HEK293T (cell line): ENCODE measurements at regions not wholly inside any gene's neighbourhood (a gene's known extent, or its start where the extent isn't known, plus 50 kb on each side); places are given as distances from the start of the nearest gene placed in this dataset.

Experiments used
- BHLHE40 ChIP-seq: fragments of 450-650 bp; IDR thresholded peaks from 2 replicates; pipeline ENCODE4 v1.6.1; 2016; ENCODE audit warnings: mild to moderate bottlenecking, moderate library complexity, borderline replicate concordance
- CTBP1 ChIP-seq: fragments of 450-650 bp; IDR thresholded peaks from 2 replicates; pipeline ENCODE4 v1.6.1; 2016; ENCODE audit warnings: borderline replicate concordance
- ELF4 ChIP-seq: fragments of 450-650 bp; IDR thresholded peaks from 2 replicates; pipeline ENCODE4 v1.6.1; 2017; ENCODE audit warnings: antibody characterized with exemption
- FOXA1 ChIP-seq: fragments of 450-650 bp; IDR thresholded peaks from 2 replicates; pipeline ENCODE4 v1.6.1; 2016; ENCODE audit warnings: mild to moderate bottlenecking
- FOXM1 ChIP-seq: fragments of 450-650 bp; IDR thresholded peaks from 2 replicates; pipeline ENCODE4 v1.6.1; 2017; ENCODE audit warnings: mild to moderate bottlenecking, borderline replicate concordance
- L3MBTL2 ChIP-seq: fragments of 450-650 bp; conservative IDR thresholded peaks from 2 replicates; pipeline ENCODE4 v1.6.1; 2016; ENCODE audit warnings: mild to moderate bottlenecking
- LEF1 ChIP-seq: fragments of 450-650 bp; IDR thresholded peaks from 2 replicates; pipeline ENCODE4 v1.6.1; 2017; ENCODE audit warnings: mild to moderate bottlenecking, borderline replicate concordance
- NFRKB ChIP-seq: fragments of 450-650 bp; IDR thresholded peaks from 2 replicates; pipeline ENCODE4 v1.6.1; 2016; ENCODE audit warnings: mild to moderate bottlenecking, moderate library complexity
- PKNOX1 ChIP-seq: fragments of 450-650 bp; IDR thresholded peaks from 2 replicates; pipeline ENCODE4 v1.6.1; 2016
- SP1 ChIP-seq: fragments of 450-650 bp; IDR thresholded peaks from 2 replicates; pipeline ENCODE4 v1.6.1; 2017
- SUZ12 ChIP-seq: fragments of 450-650 bp; IDR thresholded peaks from 2 replicates; pipeline ENCODE4 v1.6.1; 2016; ENCODE audit warnings: mild to moderate bottlenecking
- TARDBP ChIP-seq: fragments of 450-650 bp; IDR thresholded peaks from 2 replicates; pipeline ENCODE4 v1.6.1; 2016
- ZNF384 ChIP-seq: fragments of 450-650 bp; IDR thresholded peaks from 2 replicates; pipeline ENCODE4 v1.6.1; 2016

DNA sequence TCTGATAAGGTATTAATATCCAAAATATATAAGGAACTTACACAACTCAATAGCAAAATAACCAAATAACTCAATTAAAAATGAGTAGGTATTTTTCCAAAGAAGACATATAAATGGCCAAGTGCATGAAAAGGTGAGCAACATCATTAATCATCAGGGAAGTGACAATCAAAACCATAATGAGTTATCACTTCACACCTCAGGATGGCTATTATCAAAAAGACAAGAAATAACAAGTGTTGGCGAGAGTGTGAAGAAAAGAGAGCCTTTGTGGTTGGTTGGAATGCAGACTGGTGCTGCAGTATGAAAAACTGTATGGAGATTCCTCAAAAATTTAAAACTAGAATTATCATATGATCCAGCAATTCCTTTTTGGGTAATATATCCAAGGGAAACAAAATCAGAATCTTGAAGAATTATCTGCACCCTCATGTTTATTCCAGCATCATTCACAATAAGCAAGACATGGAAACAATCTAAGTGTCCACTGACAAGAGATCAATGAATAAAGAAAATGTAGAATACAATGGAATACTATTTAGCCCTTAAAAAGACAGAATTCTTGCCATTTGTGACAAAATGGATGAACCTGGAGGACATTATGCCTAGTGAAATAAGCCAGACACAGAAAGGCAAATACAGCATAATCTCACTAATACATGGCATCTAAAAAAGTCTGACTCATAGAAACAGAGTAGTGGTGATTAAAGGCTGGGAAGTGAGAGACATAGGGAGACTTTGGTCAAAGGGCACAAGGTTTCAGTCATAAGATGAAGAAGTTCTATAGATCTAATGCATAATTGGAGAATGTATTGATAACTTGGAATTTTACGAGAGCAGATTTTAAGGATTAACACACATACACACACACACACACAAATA is 175.6 kb downstream of the FOXA2 start:
- TF ChIP-seq FOXM1 (no peak), NFRKB (no peak), FOXA1 (no peak), ZNF384 (no peak), SP1 (no peak), SUZ12 (no peak), TARDBP (no peak), ELF4 (no peak), L3MBTL2 (no peak), LEF1 (no peak), PKNOX1 (no peak), CTBP1 (no peak), BHLHE40 (no peak)
